ENCODE measurements at regions not wholly inside any gene's neighbourhood (a gene's known extent, or its start where the extent isn't known, plus 50 kb on each side); places are given as distances from the start of the nearest gene placed in this dataset.

GRCh38 chrX:13266641-13267345, 53.1 kb downstream of the ATXN3L start:
- Mint-ChIP-seq H3K4me3 (no peak overlapping the region), H3K36me3 (no peaks in the 10 kb centered on the region), H3K27me3 (no peaks in the 10 kb centered on the region), H3K27ac (no peak overlapping the region), H3K9me3 (no peaks in the 10 kb centered on the region), H3K4me1 (peaks cover 5 to 7% of the 10 kb centered on the region in 2 donors)
- DNase-seq, result no peak
- no peak for ATAC-seq (replicated peaks)

GRCh38 chrX:13265549-13266132, 54.2 kb downstream of the ATXN3L start:
- H3K27me3 Mint-ChIP-seq, result peaks cover 0 to under 1% of the 10 kb centered on the region in 2 donors
- no peak for DNase-seq
- H3K36me3 Mint-ChIP-seq, result no peaks in the 10 kb centered on the region
- no peaks in the 10 kb centered on the region for H3K9me3 Mint-ChIP-seq
- no peak for ATAC-seq (replicated peaks)
- no peak overlapping the region for H3K4me3 Mint-ChIP-seq
- no peak overlapping the region for H3K27ac Mint-ChIP-seq
- H3K4me1 Mint-ChIP-seq, result peaks cover 6 to 7% of the 10 kb centered on the region in 2 donors

GRCh38 chrX:13265111-13265510, 54.7 kb downstream of the ATXN3L start:
- H3K27me3 Mint-ChIP-seq, result peaks cover 0 to 4% of the 10 kb centered on the region in 2 donors
- H3K4me1 Mint-ChIP-seq, result peaks cover 10 to 12% of the 10 kb centered on the region in 2 donors

GRCh38 chrX:13263560-13264251, 56.1 kb downstream of the ATXN3L start:
- ATAC-seq (replicated peaks) (peak; percentile 96 to 98), DNase-seq (peak; percentile 21)
- peaks cover 11 to 12% of the 10 kb centered on the region in 2 donors for H3K4me1 Mint-ChIP-seq
- H3K27me3 Mint-ChIP-seq, result peaks cover 0 to 4% of the 10 kb centered on the region in 2 donors
- H3K27ac Mint-ChIP-seq, result peak overlapping the region; percentile 92
- peaks cover 2 to 4% of the 10 kb centered on the region in 2 donors for H3K9me3 Mint-ChIP-seq
- H3K4me3 Mint-ChIP-seq, result peak overlapping the region; percentile 28 to 37
- H3K36me3 Mint-ChIP-seq, result peaks cover 0 to 3% of the 10 kb centered on the region in 2 donors

More at GRCh38 chrX:13265111-13265510, 54.7 kb downstream of the ATXN3L start:
- H3K36me3 Mint-ChIP-seq, result peaks cover 0 to 3% of the 10 kb centered on the region in 2 donors
- no peak overlapping the region for H3K4me3 Mint-ChIP-seq
- ATAC-seq (replicated peaks) (no peak), DNase-seq (no peak)
- H3K9me3 Mint-ChIP-seq, result peaks cover 2 to 4% of the 10 kb centered on the region in 2 donors
- H3K27ac Mint-ChIP-seq, result no peak overlapping the region

GRCh38 chrX:13261348-13261747, 58.5 kb downstream of the ATXN3L start:
- H3K27ac Mint-ChIP-seq, result no peak overlapping the region

GRCh38 chrX:13260598-13260997, 59.3 kb downstream of the ATXN3L start:
- ATAC-seq (replicated peaks) (no peak), DNase-seq (no peak)
- H3K9me3 Mint-ChIP-seq, result peaks cover 4 to 8% of the 10 kb centered on the region in 2 donors
- peaks cover 6 to 7% of the 10 kb centered on the region in 2 donors for H3K36me3 Mint-ChIP-seq
- peaks cover 27 to 28% of the 10 kb centered on the region in 2 donors for H3K4me1 Mint-ChIP-seq
- H3K27me3 Mint-ChIP-seq, result peaks cover 0 to 13% of the 10 kb centered on the region in 2 donors
- no peak overlapping the region for H3K4me3 Mint-ChIP-seq
- H3K27ac Mint-ChIP-seq, result peak overlapping the region; percentile 27

More at GRCh38 chrX:13261348-13261747, 58.5 kb downstream of the ATXN3L start:
- peaks cover 2 to 4% of the 10 kb centered on the region in 2 donors for H3K9me3 Mint-ChIP-seq
- no peak overlapping the region for H3K4me3 Mint-ChIP-seq
- H3K27me3 Mint-ChIP-seq, result peaks cover 0 to 7% of the 10 kb centered on the region in 2 donors
- ATAC-seq (replicated peaks) (no peak), DNase-seq (no peak)
- peaks cover 0 to 3% of the 10 kb centered on the region in 2 donors for H3K36me3 Mint-ChIP-seq
- H3K4me1 Mint-ChIP-seq, result peaks cover 21% of the 10 kb centered on the region in 2 donors

GRCh38 chrX:13258725-13259124, 61.1 kb downstream of the ATXN3L start:
- no peak for DNase-seq
- H3K27me3 Mint-ChIP-seq, result peaks cover 0 to 17% of the 10 kb centered on the region in 2 donors
- peaks cover 37 to 43% of the 10 kb centered on the region in 2 donors for H3K4me1 Mint-ChIP-seq
- H3K36me3 Mint-ChIP-seq, result peaks cover 6 to 7% of the 10 kb centered on the region in 2 donors
- ATAC-seq (replicated peaks), result peak in 1 of 2 donors; percentile 8
- peaks cover 4 to 8% of the 10 kb centered on the region in 2 donors for H3K9me3 Mint-ChIP-seq
- H3K27ac Mint-ChIP-seq, result peak overlapping the region; percentile 25
- no peak overlapping the region for H3K4me3 Mint-ChIP-seq

- Mint-ChIP-seq H3K27me3 (peaks cover 0 to 17% of the 10 kb centered on the region in 2 donors), H3K36me3 (peaks cover 7 to 10% of the 10 kb centered on the region in 2 donors), H3K27ac (peak overlapping the region; percentile 56), H3K4me3 (peak overlapping the region in 1 of 2 donors; percentile 21), H3K9me3 (peaks cover 4 to 14% of the 10 kb centered on the region in 2 donors), H3K4me1 (peaks cover 36 to 49% of the 10 kb centered on the region in 2 donors)
- DNase-seq (peak; percentile 8), ATAC-seq (replicated peaks) (peak; percentile 30 to 42)
Observed at GRCh38 chrX:13258052-13258444, 61.8 kb downstream of the ATXN3L start.

GRCh38 chrX:13257223-13258051, 62.4 kb downstream of the ATXN3L start:
- Mint-ChIP-seq H3K4me3 (peak overlapping the region; percentile 21 to 35), H3K36me3 (peaks cover 7 to 10% of the 10 kb centered on the region in 2 donors), H3K9me3 (peaks cover 4 to 14% of the 10 kb centered on the region in 2 donors), H3K4me1 (peaks cover 36 to 46% of the 10 kb centered on the region in 2 donors), H3K27me3 (peaks cover 0 to 17% of the 10 kb centered on the region in 2 donors), H3K27ac (peak overlapping the region; percentile 95)
- DNase-seq (peak; percentile 41), ATAC-seq (replicated peaks) (peak; percentile 73 to 78)

- Mint-ChIP-seq H3K27ac (peak overlapping the region; percentile 95), H3K36me3 (peaks cover 7 to 10% of the 10 kb centered on the region in 2 donors), H3K4me3 (peak overlapping the region in 1 of 2 donors; percentile 35), H3K4me1 (peaks cover 41 to 49% of the 10 kb centered on the region in 2 donors), H3K27me3 (peaks cover 0 to 21% of the 10 kb centered on the region in 2 donors), H3K9me3 (peaks cover 4 to 14% of the 10 kb centered on the region in 2 donors)
- DNase-seq, result no peak
- peak; percentile 59 to 60 for ATAC-seq (replicated peaks)
Observed at GRCh38 chrX:13256603-13257002, 63.2 kb downstream of the ATXN3L start.

GRCh38 chrX:13254870-13255269, 65.0 kb downstream of the ATXN3L start:
- H3K4me1 Mint-ChIP-seq, result peaks cover 38 to 42% of the 10 kb centered on the region in 2 donors
- peaks cover 3 to 10% of the 10 kb centered on the region in 2 donors for H3K36me3 Mint-ChIP-seq
- H3K4me3 Mint-ChIP-seq, result no peak overlapping the region
- H3K27me3 Mint-ChIP-seq, result peaks cover 0 to 17% of the 10 kb centered on the region in 2 donors
- ATAC-seq (replicated peaks), result no peak
- peaks cover 2 to 10% of the 10 kb centered on the region in 2 donors for H3K9me3 Mint-ChIP-seq
- H3K27ac Mint-ChIP-seq, result peak overlapping the region; percentile 85
- no peak for DNase-seq

- Mint-ChIP-seq H3K27me3 (peaks cover 0 to 17% of the 10 kb centered on the region in 2 donors), H3K4me1 (peaks cover 38 to 46% of the 10 kb centered on the region in 2 donors), H3K4me3 (no peak overlapping the region), H3K9me3 (peaks cover 2 to 10% of the 10 kb centered on the region in 2 donors), H3K27ac (peak overlapping the region; percentile 85), H3K36me3 (peaks cover 3 to 10% of the 10 kb centered on the region in 2 donors)
- ATAC-seq (replicated peaks) (peak in 1 of 2 donors; percentile 34), DNase-seq (no peak)
Observed at GRCh38 chrX:13254076-13254785, 65.6 kb downstream of the ATXN3L start.

GRCh38 chrX:13253223-13253622, 66.6 kb downstream of the ATXN3L start:
- H3K27me3 Mint-ChIP-seq, result peaks cover 0 to 17% of the 10 kb centered on the region in 2 donors
- DNase-seq, result no peak
- peak overlapping the region; percentile 0 to 11 for H3K4me3 Mint-ChIP-seq
- peaks cover 3 to 10% of the 10 kb centered on the region in 2 donors for H3K36me3 Mint-ChIP-seq
- peak; percentile 36 to 44 for ATAC-seq (replicated peaks)
- H3K27ac Mint-ChIP-seq, result peak overlapping the region; percentile 75
- H3K9me3 Mint-ChIP-seq, result peaks cover 2 to 10% of the 10 kb centered on the region in 2 donors
- H3K4me1 Mint-ChIP-seq, result peaks cover 35 to 48% of the 10 kb centered on the region in 2 donors

Data from stimulated activated naive B cell treated with anti-CD40 and anti-IgM and Interleukin-4, amounts not matched to agents 10 μg/mL and 1 μg/mL and 100 μg/mL, for 72 hours (primary cell).